Liver (tissue), 3 donors: ENCODE measurements at regions not wholly inside any gene's neighbourhood (a gene's known extent, or its start where the extent isn't known, plus 50 kb on each side); places are given as distances from the start of the nearest gene placed in this dataset.

ENCODE experiments used
- EGR1 ChIP-seq, 2 donors: IDR thresholded peaks; 2 replicates each; pipeline ENCODE4 v1.6.1; 2016 to 2018; ENCODE audit warnings: antibody characterized with exemption in 2 of 2, low read depth in 2 of 2
- FOXA1 ChIP-seq: IDR thresholded peaks from 2 replicates; pipeline ENCODE4 v1.6.1; 2016; ENCODE audit warnings: antibody characterized with exemption
- FOXA2 ChIP-seq: IDR thresholded peaks from 2 replicates; pipeline ENCODE4 v1.6.1; 2016; ENCODE audit warnings: antibody characterized with exemption
- GABPA ChIP-seq, 2 donors: IDR thresholded peaks in 1 of 2; conservative IDR thresholded peaks in 1 of 2; 2 replicates each; pipeline ENCODE4 v1.6.1; 2016; ENCODE audit warnings: antibody characterized with exemption in 2 of 2, mild to moderate bottlenecking in 1 of 2, moderate library complexity in 1 of 2
- NR2F2 ChIP-seq: IDR thresholded peaks from 2 replicates; pipeline ENCODE4 v1.6.1; 2016; ENCODE audit warnings: antibody characterized with exemption
- RAD21 ChIP-seq, 2 donors: IDR thresholded peaks; 2 replicates each; pipeline ENCODE4 v1.6.1; 2016; ENCODE audit warnings: antibody characterized with exemption in 2 of 2, mild to moderate bottlenecking in 2 of 2
- SP1 ChIP-seq: IDR thresholded peaks from 2 replicates; pipeline ENCODE4 v1.6.1; 2018; ENCODE audit warnings: antibody characterized with exemption, mild to moderate bottlenecking
- TAF1 ChIP-seq: conservative IDR thresholded peaks from 2 replicates; pipeline ENCODE4 v1.6.1; 2016; ENCODE audit warnings: antibody characterized with exemption, mild to moderate bottlenecking
- TF ChIP-seq, protein P1 (sequence below): fragments of 150-350 bp; IDR thresholded peaks from 2 replicates; pipeline ENCODE4 v1.5.1; 2017; ENCODE audit warnings: improper control_type of control experiment, low read depth, low read length; ENCODE audit not compliant: missing input control
- TF ChIP-seq, protein P2 (sequence below): IDR thresholded peaks from 2 replicates; pipeline ENCODE4 v1.6.1; 2016; ENCODE audit warnings: antibody characterized with exemption
- TF ChIP-seq, protein P3 (sequence below): IDR thresholded peaks from 2 replicates; pipeline ENCODE4 v1.6.1; 2016; ENCODE audit warnings: antibody characterized with exemption, mild to moderate bottlenecking
- donor health status: healthy.
- donor health status: healthy.

DNA sequence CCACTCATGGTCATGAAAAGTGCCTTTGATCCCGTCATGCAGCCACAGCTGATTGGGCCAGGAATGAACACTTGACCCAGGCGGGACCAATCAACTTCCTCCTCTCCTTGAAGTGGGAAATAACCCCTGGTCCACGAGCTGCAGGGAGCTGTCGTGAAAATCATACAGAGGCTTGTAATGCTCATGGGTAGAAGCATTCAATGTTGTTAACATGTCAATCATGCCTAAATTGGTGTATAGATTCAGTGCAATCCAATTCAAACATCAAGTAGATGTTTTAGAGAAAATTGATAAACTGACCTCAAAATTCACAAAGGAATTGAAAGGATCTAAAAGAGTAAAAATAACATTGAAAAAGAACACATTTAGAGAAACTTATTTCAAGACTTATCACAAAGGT is 1019.0 kb upstream of the TMEM132C start:
- no peak for TF ChIP-seq SP1
- TF ChIP-seq, protein P1, sequence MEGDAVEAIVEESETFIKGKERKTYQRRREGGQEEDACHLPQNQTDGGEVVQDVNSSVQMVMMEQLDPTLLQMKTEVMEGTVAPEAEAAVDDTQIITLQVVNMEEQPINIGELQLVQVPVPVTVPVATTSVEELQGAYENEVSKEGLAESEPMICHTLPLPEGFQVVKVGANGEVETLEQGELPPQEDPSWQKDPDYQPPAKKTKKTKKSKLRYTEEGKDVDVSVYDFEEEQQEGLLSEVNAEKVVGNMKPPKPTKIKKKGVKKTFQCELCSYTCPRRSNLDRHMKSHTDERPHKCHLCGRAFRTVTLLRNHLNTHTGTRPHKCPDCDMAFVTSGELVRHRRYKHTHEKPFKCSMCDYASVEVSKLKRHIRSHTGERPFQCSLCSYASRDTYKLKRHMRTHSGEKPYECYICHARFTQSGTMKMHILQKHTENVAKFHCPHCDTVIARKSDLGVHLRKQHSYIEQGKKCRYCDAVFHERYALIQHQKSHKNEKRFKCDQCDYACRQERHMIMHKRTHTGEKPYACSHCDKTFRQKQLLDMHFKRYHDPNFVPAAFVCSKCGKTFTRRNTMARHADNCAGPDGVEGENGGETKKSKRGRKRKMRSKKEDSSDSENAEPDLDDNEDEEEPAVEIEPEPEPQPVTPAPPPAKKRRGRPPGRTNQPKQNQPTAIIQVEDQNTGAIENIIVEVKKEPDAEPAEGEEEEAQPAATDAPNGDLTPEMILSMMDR = no peak
- TF ChIP-seq, protein P2, sequence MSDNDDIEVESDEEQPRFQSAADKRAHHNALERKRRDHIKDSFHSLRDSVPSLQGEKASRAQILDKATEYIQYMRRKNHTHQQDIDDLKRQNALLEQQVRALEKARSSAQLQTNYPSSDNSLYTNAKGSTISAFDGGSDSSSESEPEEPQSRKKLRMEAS = no peak
- TF ChIP-seq GABPA (IDR thresholded peaks at IDR 0.05 in 1 of 2, conservative IDR thresholded peaks at IDR 0.05 in 1 of 2) = no peak
- TF ChIP-seq RAD21 (IDR thresholded peaks at IDR 0.05) = no peak
- no peak for TF ChIP-seq TAF1
- TF ChIP-seq EGR1 (IDR thresholded peaks at IDR 0.05; ENCODE audit: low read depth in 2 of 2) = no peak
- TF ChIP-seq, protein P3, sequence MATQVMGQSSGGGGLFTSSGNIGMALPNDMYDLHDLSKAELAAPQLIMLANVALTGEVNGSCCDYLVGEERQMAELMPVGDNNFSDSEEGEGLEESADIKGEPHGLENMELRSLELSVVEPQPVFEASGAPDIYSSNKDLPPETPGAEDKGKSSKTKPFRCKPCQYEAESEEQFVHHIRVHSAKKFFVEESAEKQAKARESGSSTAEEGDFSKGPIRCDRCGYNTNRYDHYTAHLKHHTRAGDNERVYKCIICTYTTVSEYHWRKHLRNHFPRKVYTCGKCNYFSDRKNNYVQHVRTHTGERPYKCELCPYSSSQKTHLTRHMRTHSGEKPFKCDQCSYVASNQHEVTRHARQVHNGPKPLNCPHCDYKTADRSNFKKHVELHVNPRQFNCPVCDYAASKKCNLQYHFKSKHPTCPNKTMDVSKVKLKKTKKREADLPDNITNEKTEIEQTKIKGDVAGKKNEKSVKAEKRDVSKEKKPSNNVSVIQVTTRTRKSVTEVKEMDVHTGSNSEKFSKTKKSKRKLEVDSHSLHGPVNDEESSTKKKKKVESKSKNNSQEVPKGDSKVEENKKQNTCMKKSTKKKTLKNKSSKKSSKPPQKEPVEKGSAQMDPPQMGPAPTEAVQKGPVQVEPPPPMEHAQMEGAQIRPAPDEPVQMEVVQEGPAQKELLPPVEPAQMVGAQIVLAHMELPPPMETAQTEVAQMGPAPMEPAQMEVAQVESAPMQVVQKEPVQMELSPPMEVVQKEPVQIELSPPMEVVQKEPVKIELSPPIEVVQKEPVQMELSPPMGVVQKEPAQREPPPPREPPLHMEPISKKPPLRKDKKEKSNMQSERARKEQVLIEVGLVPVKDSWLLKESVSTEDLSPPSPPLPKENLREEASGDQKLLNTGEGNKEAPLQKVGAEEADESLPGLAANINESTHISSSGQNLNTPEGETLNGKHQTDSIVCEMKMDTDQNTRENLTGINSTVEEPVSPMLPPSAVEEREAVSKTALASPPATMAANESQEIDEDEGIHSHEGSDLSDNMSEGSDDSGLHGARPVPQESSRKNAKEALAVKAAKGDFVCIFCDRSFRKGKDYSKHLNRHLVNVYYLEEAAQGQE = no peak
- TF ChIP-seq NR2F2 = no peak
- TF ChIP-seq FOXA1 = no peak
- TF ChIP-seq FOXA2 = no peak
